HG02763 (cell line): ENCODE measurements at regions not wholly inside any gene's neighbourhood (a gene's known extent, or its start where the extent isn't known, plus 50 kb on each side); places are given as distances from the start of the nearest gene placed in this dataset.

ENCODE experiments used
- ATAC-seq: cut with Tn5 transposase; IDR thresholded peaks from one replicate; pipeline ENCODE4 v1.9.1; 2021; ENCODE audit warnings: mild to moderate bottlenecking, moderate library complexity; ENCODE audit not compliant: unreplicated experiment

GRCh38 chr6:91352878-91353277 is 766.0 kb upstream of the MAP3K7 start:
- no peak for ATAC-seq

- ATAC-seq: no peak
Measured at GRCh38 chr6:91352321-91352720, 765.4 kb upstream of the MAP3K7 start.

GRCh38 chr6:91350146-91350908 is 763.5 kb upstream of the MAP3K7 start:
- ATAC-seq: no peak

GRCh38 chr6:91341473-91341872 is 754.6 kb upstream of the MAP3K7 start:
- ATAC-seq: no peak

- no peak for ATAC-seq
Measured at GRCh38 chr6:91340896-91341395, 754.1 kb upstream of the MAP3K7 start.

GRCh38 chr6:91337967-91338366 is 751.1 kb upstream of the MAP3K7 start:
- ATAC-seq: no peak

GRCh38 chr6:91330896-91331295 is 744.0 kb upstream of the MAP3K7 start:
- no peak for ATAC-seq

- ATAC-seq: no peak
Measured at GRCh38 chr6:91328241-91328640, 741.4 kb upstream of the MAP3K7 start.

GRCh38 chr6:91324711-91325110 is 737.8 kb upstream of the MAP3K7 start:
- ATAC-seq: no peak

GRCh38 chr6:91317984-91318383 is 731.1 kb upstream of the MAP3K7 start:
- ATAC-seq: no peak

- ATAC-seq: no peak
Measured at GRCh38 chr6:91317247-91317835, 730.5 kb upstream of the MAP3K7 start.

GRCh38 chr6:91310178-91310577 is 723.3 kb upstream of the MAP3K7 start:
- ATAC-seq: no peak

GRCh38 chr6:91305755-91306154 is 718.9 kb upstream of the MAP3K7 start:
- ATAC-seq: no peak

GRCh38 chr6:91304521-91304920 is 717.6 kb upstream of the MAP3K7 start:
- no peak for ATAC-seq

- no peak for ATAC-seq
Measured at GRCh38 chr6:91303326-91303725, 716.5 kb upstream of the MAP3K7 start.

GRCh38 chr6:91299544-91300491 is 712.9 kb upstream of the MAP3K7 start:
- ATAC-seq: no peak

GRCh38 chr6:91298543-91299145 is 711.8 kb upstream of the MAP3K7 start:
- ATAC-seq: no peak

GRCh38 chr6:91293395-91293794 is 706.5 kb upstream of the MAP3K7 start:
- no peak for ATAC-seq

- no peak for ATAC-seq
Measured at GRCh38 chr6:91291071-91291470, 704.2 kb upstream of the MAP3K7 start.

- ATAC-seq: no peak
Measured at GRCh38 chr6:91288741-91289140, 701.9 kb upstream of the MAP3K7 start.

GRCh38 chr6:91281901-91282300 is 695.0 kb upstream of the MAP3K7 start:
- ATAC-seq: no peak
